Ishikawa (cell line): ENCODE measurements at regions not wholly inside any gene's neighbourhood (a gene's known extent, or its start where the extent isn't known, plus 50 kb on each side); places are given as distances from the start of the nearest gene placed in this dataset.

Source experiments
- CREB1 ChIP-seq: IDR thresholded peaks from 2 replicates; pipeline ENCODE4 v1.6.1; 2012; ENCODE audit warnings: low read depth
- EGR1 ChIP-seq: IDR thresholded peaks from 2 replicates; pipeline ENCODE4 v1.6.1; 2012
- EP300 ChIP-seq: IDR thresholded peaks from 2 replicates; pipeline ENCODE4 v1.6.1; 2012; ENCODE audit warnings: borderline replicate concordance
- MAX ChIP-seq: IDR thresholded peaks from 2 replicates; pipeline ENCODE4 v1.6.1; 2012
- TAF1 ChIP-seq: IDR thresholded peaks from 2 replicates; pipeline ENCODE4 v1.6.1; 2012; ENCODE audit warnings: low read depth, mild to moderate bottlenecking
- YY1 ChIP-seq: IDR thresholded peaks from 2 replicates; pipeline ENCODE4 v1.6.1; 2012; ENCODE audit warnings: low read depth
- TF ChIP-seq, protein P1 (sequence below): IDR thresholded peaks from 2 replicates; pipeline ENCODE4 v1.6.1; 2012; ENCODE audit warnings: low read depth, mild to moderate bottlenecking

- TF ChIP-seq MAX (no peak), YY1 (no peak), EGR1 (no peak), EP300 (no peak), CREB1 (no peak), TAF1 (no peak)
- TF ChIP-seq, protein P1, sequence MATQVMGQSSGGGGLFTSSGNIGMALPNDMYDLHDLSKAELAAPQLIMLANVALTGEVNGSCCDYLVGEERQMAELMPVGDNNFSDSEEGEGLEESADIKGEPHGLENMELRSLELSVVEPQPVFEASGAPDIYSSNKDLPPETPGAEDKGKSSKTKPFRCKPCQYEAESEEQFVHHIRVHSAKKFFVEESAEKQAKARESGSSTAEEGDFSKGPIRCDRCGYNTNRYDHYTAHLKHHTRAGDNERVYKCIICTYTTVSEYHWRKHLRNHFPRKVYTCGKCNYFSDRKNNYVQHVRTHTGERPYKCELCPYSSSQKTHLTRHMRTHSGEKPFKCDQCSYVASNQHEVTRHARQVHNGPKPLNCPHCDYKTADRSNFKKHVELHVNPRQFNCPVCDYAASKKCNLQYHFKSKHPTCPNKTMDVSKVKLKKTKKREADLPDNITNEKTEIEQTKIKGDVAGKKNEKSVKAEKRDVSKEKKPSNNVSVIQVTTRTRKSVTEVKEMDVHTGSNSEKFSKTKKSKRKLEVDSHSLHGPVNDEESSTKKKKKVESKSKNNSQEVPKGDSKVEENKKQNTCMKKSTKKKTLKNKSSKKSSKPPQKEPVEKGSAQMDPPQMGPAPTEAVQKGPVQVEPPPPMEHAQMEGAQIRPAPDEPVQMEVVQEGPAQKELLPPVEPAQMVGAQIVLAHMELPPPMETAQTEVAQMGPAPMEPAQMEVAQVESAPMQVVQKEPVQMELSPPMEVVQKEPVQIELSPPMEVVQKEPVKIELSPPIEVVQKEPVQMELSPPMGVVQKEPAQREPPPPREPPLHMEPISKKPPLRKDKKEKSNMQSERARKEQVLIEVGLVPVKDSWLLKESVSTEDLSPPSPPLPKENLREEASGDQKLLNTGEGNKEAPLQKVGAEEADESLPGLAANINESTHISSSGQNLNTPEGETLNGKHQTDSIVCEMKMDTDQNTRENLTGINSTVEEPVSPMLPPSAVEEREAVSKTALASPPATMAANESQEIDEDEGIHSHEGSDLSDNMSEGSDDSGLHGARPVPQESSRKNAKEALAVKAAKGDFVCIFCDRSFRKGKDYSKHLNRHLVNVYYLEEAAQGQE = no peak
Observed at GRCh38 chr14:66413901-66414300, 72.3 kb upstream of the CCDC196 start.
